8988T (cell line): ENCODE measurements at regions not wholly inside any gene's neighbourhood (a gene's known extent, or its start where the extent isn't known, plus 50 kb on each side); places are given as distances from the start of the nearest gene placed in this dataset.

Experiments used
- DNase-seq: peaks from one replicate; pipeline ENCODE4 v3.0.0; 2011

GRCh38 chr21:36532769-36533467, 53.0 kb upstream of the CLDN14 start:
- no peak for DNase-seq

GRCh38 chr21:36533468-36533848, 53.5 kb upstream of the CLDN14 start:
- no peak for DNase-seq

GRCh38 chr21:36534656-36535055, 54.7 kb upstream of the CLDN14 start:
- DNase-seq: no peak

- DNase-seq: no peak
These were observed 55.8 kb upstream of the CLDN14 start for GRCh38 chr21:36535618-36536241.

- DNase-seq: no peak
These were observed 58.8 kb upstream of the CLDN14 start for GRCh38 chr21:36538761-36539160.

GRCh38 chr21:36539434-36540150, 59.7 kb upstream of the CLDN14 start:
- no peak for DNase-seq

- DNase-seq: no peak
These were observed 60.8 kb upstream of the CLDN14 start for GRCh38 chr21:36540700-36541099.

GRCh38 chr21:36541721-36542139, 61.8 kb upstream of the CLDN14 start:
- DNase-seq: no peak

GRCh38 chr21:36542312-36543101, 62.6 kb upstream of the CLDN14 start:
- no peak for DNase-seq

- no peak for DNase-seq
These were observed 64.0 kb upstream of the CLDN14 start for GRCh38 chr21:36543924-36544323.

GRCh38 chr21:36544545-36544944, 64.6 kb upstream of the CLDN14 start:
- DNase-seq: no peak

GRCh38 chr21:36545776-36546511, 66.0 kb upstream of the CLDN14 start:
- no peak for DNase-seq

- no peak for DNase-seq
These were observed 67.5 kb upstream of the CLDN14 start for GRCh38 chr21:36547464-36547863.

GRCh38 chr21:36548866-36549265, 68.9 kb upstream of the CLDN14 start:
- DNase-seq: no peak

GRCh38 chr21:36549470-36549869, 69.5 kb upstream of the CLDN14 start:
- no peak for DNase-seq

GRCh38 chr21:36550761-36551160, 70.8 kb upstream of the CLDN14 start:
- no peak for DNase-seq

GRCh38 chr21:36551321-36551720, 71.4 kb upstream of the CLDN14 start:
- DNase-seq: no peak

- no peak for DNase-seq
These were observed 72.0 kb upstream of the CLDN14 start for GRCh38 chr21:36551731-36552433.

- DNase-seq: no peak
These were observed 72.5 kb upstream of the CLDN14 start for GRCh38 chr21:36552434-36552785.

GRCh38 chr21:36553406-36553805, 73.5 kb upstream of the CLDN14 start:
- no peak for DNase-seq

GRCh38 chr21:36554411-36555157, 74.7 kb upstream of the CLDN14 start:
- DNase-seq: no peak
